GM23338 (cell line): ENCODE measurements at regions not wholly inside any gene's neighbourhood (a gene's known extent, or its start where the extent isn't known, plus 50 kb on each side); places are given as distances from the start of the nearest gene placed in this dataset.

Experiments
- ATAC-seq: fragments of 200-7000 bp; cut with Tn5 transposase; 3 replicates; pipeline ENCODE4 v1.9.1; 2020
- DNase-seq: peaks from one replicate; pipeline ENCODE4 v3.0.0-alpha.2; 2015; ENCODE audit warnings: low spot score
- H2AFZ ChIP-seq: fragments of 200-600 bp; sonication (generic); 2 replicates; pipeline ENCODE4 v1.8.0; 2016; ENCODE audit warnings: antibody characterized with exemption, mild to moderate bottlenecking, moderate library complexity
- H3F3A ChIP-seq: fragments of 200-600 bp; sonication (generic); replicated peaks from 2 replicates; pipeline ENCODE4 v1.8.0; 2017; ENCODE audit warnings: antibody characterized with exemption, mixed run types, low read depth
- H3K27ac ChIP-seq: fragments of 200-600 bp; sonication (generic); 2 replicates; pipeline ENCODE4 v1.6.1; 2016; ENCODE audit warnings: low read depth
- H3K27me3 ChIP-seq: fragments of 200-600 bp; sonication (generic); 2 replicates; pipeline ENCODE4 v1.8.0; 2016; ENCODE audit warnings: mild to moderate bottlenecking, mixed run types, moderate library complexity; ENCODE audit not compliant: insufficient read depth
- H3K36me3 ChIP-seq: fragments of 200-600 bp; sonication (generic); 2 replicates; pipeline ENCODE4 v1.8.0; 2016; ENCODE audit warnings: mild to moderate bottlenecking; ENCODE audit not compliant: insufficient read depth
- H3K4me1 ChIP-seq: fragments of 200-600 bp; sonication (generic); 2 replicates; pipeline ENCODE4 v1.8.0; 2016; ENCODE audit warnings: mild to moderate bottlenecking, moderate library complexity; ENCODE audit not compliant: insufficient read depth
- H3K4me2 ChIP-seq: fragments of 200-600 bp; sonication (generic); 2 replicates; pipeline ENCODE4 v1.7.1; 2017; ENCODE audit warnings: mixed run types
- H3K4me3 ChIP-seq: fragments of 200-600 bp; sonication (generic); 2 replicates; pipeline ENCODE4 v1.6.1; 2016; ENCODE audit warnings: mixed run types
- H3K79me2 ChIP-seq: fragments of 200-600 bp; sonication (generic); replicated peaks from 2 replicates; pipeline ENCODE4 v1.8.0; 2017; ENCODE audit warnings: mild to moderate bottlenecking; ENCODE audit not compliant: insufficient read depth
- H3K9me2 ChIP-seq: fragments of 200-600 bp; sonication (generic); 2 replicates; pipeline ENCODE4 v1.8.0; 2017; ENCODE audit not compliant: insufficient read depth
- H4K20me1 ChIP-seq: fragments of 200-600 bp; sonication (generic); replicated peaks from 2 replicates; pipeline ENCODE4 v1.8.0; 2017; ENCODE audit warnings: mild to moderate bottlenecking; ENCODE audit not compliant: insufficient read depth
- H3K27ac Mint-ChIP-seq: 2 replicates; pipeline ENCODE4 v1.8.0; 2020; ENCODE audit warnings: inconsistent platforms, mild to moderate bottlenecking, moderate library complexity, mixed read lengths
- H3K27me3 Mint-ChIP-seq: 3 replicates; pipeline ENCODE4 v1.8.0; 2022; ENCODE audit warnings: low read depth, mild to moderate bottlenecking, moderate library complexity, mixed read lengths, inconsistent platforms; ENCODE audit not compliant: insufficient read depth, poor library complexity
- H3K36me3 Mint-ChIP-seq: 3 replicates; pipeline ENCODE4 v1.8.0; 2021; ENCODE audit warnings: low read depth, mild to moderate bottlenecking, inconsistent platforms, moderate library complexity, mixed read lengths
- H3K4me1 Mint-ChIP-seq: 3 replicates; pipeline ENCODE4 v1.8.0; 2020; ENCODE audit warnings: mild to moderate bottlenecking, inconsistent platforms, mixed read lengths
- H3K4me3 Mint-ChIP-seq: 3 replicates; pipeline ENCODE4 v1.8.0; 2021; ENCODE audit warnings: moderate library complexity, mild to moderate bottlenecking, inconsistent platforms, mixed read lengths
- H3K9me3 Mint-ChIP-seq: 3 replicates; pipeline ENCODE4 v1.8.0; 2020; ENCODE audit warnings: moderate library complexity, mild to moderate bottlenecking, inconsistent platforms, mixed read lengths
- CREB1 ChIP-seq: fragments of 250-450 bp; sonication (Bioruptor Pico); IDR thresholded peaks from 2 replicates; pipeline ENCODE4 v1.5.0; 2020; ENCODE audit warnings: low read depth, mild to moderate bottlenecking, moderate library complexity
- CTCF ChIP-seq, 2 experiments: fragments of 200-600 bp in 1 of 2; sonication (generic) in 1 of 2; conservative IDR thresholded peaks; 2 replicates each; pipeline versions ENCODE4 v1.5.1 to v1.6.1; 2016 to 2017; ENCODE audit warnings: antibody characterized with exemption in 2 of 2, low read depth in 2 of 2, mild to moderate bottlenecking in 2 of 2, moderate library complexity in 1 of 2
- ETS1 ChIP-seq: IDR thresholded peaks from 2 replicates; pipeline ENCODE4 v1.6.1; 2016; ENCODE audit warnings: antibody characterized with exemption
- EZH2 ChIP-seq: fragments of 200-600 bp; sonication (generic); IDR thresholded peaks from one replicate; pipeline ENCODE4 v1.8.0; 2017; ENCODE audit warnings: antibody characterized with exemption, mild to moderate bottlenecking, low read depth; ENCODE audit not compliant: unreplicated experiment
- EZH2phosphoT487 ChIP-seq: fragments of 200-600 bp; sonication (generic); IDR thresholded peaks from one replicate; pipeline ENCODE4 v1.8.1; 2018; ENCODE audit warnings: antibody characterized with exemption; ENCODE audit not compliant: unreplicated experiment
- JUNB ChIP-seq: IDR thresholded peaks from one replicate; pipeline ENCODE4 v1.6.1; 2016; ENCODE audit warnings: antibody characterized with exemption; ENCODE audit not compliant: unreplicated experiment
- NANOG ChIP-seq: IDR thresholded peaks from 2 replicates; pipeline ENCODE4 v1.6.1; 2016; ENCODE audit warnings: antibody characterized with exemption, borderline replicate concordance
- POLR2AphosphoS5 ChIP-seq: IDR thresholded peaks from 2 replicates; pipeline ENCODE4 v1.6.1; 2016; ENCODE audit warnings: antibody characterized with exemption, low read depth
- REST ChIP-seq: IDR thresholded peaks from one replicate; pipeline ENCODE4 v1.6.1; 2018; ENCODE audit warnings: antibody characterized with exemption; ENCODE audit not compliant: unreplicated experiment
- STAT1 ChIP-seq: IDR thresholded peaks from one replicate; pipeline ENCODE4 v1.6.1; 2016; ENCODE audit warnings: antibody characterized with exemption; ENCODE audit not compliant: unreplicated experiment
- ZNF114 ChIP-seq: fragments of 250-450 bp; sonication (Bioruptor Pico); IDR thresholded peaks from 2 replicates; pipeline ENCODE4 v1.5.0; 2020; ENCODE audit warnings: mild to moderate bottlenecking, moderate library complexity
- ZNF331 ChIP-seq: fragments of 250-450 bp; sonication (Bioruptor Pico); IDR thresholded peaks from 2 replicates; pipeline ENCODE4 v1.5.0; 2020; ENCODE audit warnings: low read depth, mild to moderate bottlenecking, moderate library complexity

- no peaks in the 10 kb centered on the region for H3K9me3 Mint-ChIP-seq
- H3K4me1 Mint-ChIP-seq, result no peaks in the 10 kb centered on the region
- H3K36me3 ChIP-seq, result no peaks in the 10 kb centered on the region
- no peak for TF ChIP-seq POLR2AphosphoS5
- TF ChIP-seq STAT1, result no peak
- TF ChIP-seq EZH2phosphoT487, result no peak
- no peak for TF ChIP-seq CTCF (conservative IDR thresholded peaks at IDR 0.05; ENCODE audit: low read depth in 2 of 2)
- TF ChIP-seq EZH2, result no peak
- TF ChIP-seq JUNB, result no peak
- no peak for TF ChIP-seq ETS1
- no peak for TF ChIP-seq NANOG
- TF ChIP-seq ZNF331 (CRISPR knock-in tag), result no peak
- no peak for TF ChIP-seq CREB1
- H4K20me1 ChIP-seq, result no peaks in the 10 kb centered on the region
- no peaks in the 10 kb centered on the region for H3K4me1 ChIP-seq
- H3K36me3 Mint-ChIP-seq, result no peaks in the 10 kb centered on the region
- H3K79me2 ChIP-seq, result no peaks in the 10 kb centered on the region
- no peak overlapping the region for H2AFZ ChIP-seq
- no peaks in the 10 kb centered on the region for H3F3A ChIP-seq
- H3K27me3 ChIP-seq, result no peaks in the 10 kb centered on the region
- H3K27ac ChIP-seq, result no peak overlapping the region
- DNase-seq (no peak), ATAC-seq (no peak)
- no peak overlapping the region for H3K4me3 ChIP-seq
- H3K27ac Mint-ChIP-seq, result no peak overlapping the region
- H3K4me3 Mint-ChIP-seq, result no peak overlapping the region
- H3K27me3 Mint-ChIP-seq, result no peaks in the 10 kb centered on the region
- H3K9me2 ChIP-seq, result 0 out of 2 replicates have a peak, but pooled peaks cover 3% of the 10 kb centered on the region
- no peak overlapping the region for H3K4me2 ChIP-seq
These were observed 1380.5 kb upstream of the WWC1 start for GRCh38 chr5:166910995-166911394.

GRCh38 chr5:166916021-166916420 is 1375.4 kb upstream of the WWC1 start:
- no peak overlapping the region for H2AFZ ChIP-seq
- H3K79me2 ChIP-seq, result no peaks in the 10 kb centered on the region
- Mint-ChIP-seq H3K27ac (no peak overlapping the region), H3K4me1 (no peaks in the 10 kb centered on the region), H3K36me3 (no peaks in the 10 kb centered on the region), H3K27me3 (no peaks in the 10 kb centered on the region), H3K9me3 (no peaks in the 10 kb centered on the region; the same call in 2 of the 3 replicates), H3K4me3 (no peak overlapping the region)
- no peaks in the 10 kb centered on the region for H3K27me3 ChIP-seq
- no peaks in the 10 kb centered on the region for H4K20me1 ChIP-seq
- no peak overlapping the region for H3K4me2 ChIP-seq
- no peak overlapping the region for H3K4me3 ChIP-seq
- no peak for ATAC-seq
- no peaks in the 10 kb centered on the region for H3K36me3 ChIP-seq
- no peaks in the 10 kb centered on the region for H3F3A ChIP-seq
- H3K9me2 ChIP-seq, result 0 out of 2 replicates have a peak, but pooled peaks cover 3% of the 10 kb centered on the region
- DNase-seq, result no peak
- no peak overlapping the region for H3K27ac ChIP-seq
- H3K4me1 ChIP-seq, result no peaks in the 10 kb centered on the region
- TF ChIP-seq POLR2AphosphoS5 (no peak), CTCF (conservative IDR thresholded peaks at IDR 0.05; ENCODE audit: low read depth in 2 of 2) (no peak), REST (no peak), ZNF114 (no peak), EZH2phosphoT487 (no peak), JUNB (no peak), CREB1 (no peak), ZNF331 (CRISPR knock-in tag) (no peak), STAT1 (no peak), EZH2 (no peak), ETS1 (no peak)
